Tibial artery (tissue), 4 donors: ENCODE measurements at regions not wholly inside any gene's neighbourhood (a gene's known extent, or its start where the extent isn't known, plus 50 kb on each side); places are given as distances from the start of the nearest gene placed in this dataset.

Source experiments
- DNase-seq, 2 donors: peaks; one replicate each; pipeline ENCODE4 v3.0.0-alpha.2; 2019
- H3K27ac ChIP-seq, 2 donors: fragments of 200-600 bp; sonication (generic) in 1 of 2; 1 replicate in 1 of 2; 2 replicates in 1 of 2; pipeline ENCODE4 v1.5.1; 2018 to 2019; ENCODE audit warnings: mild to moderate bottlenecking in 1 of 2
- H3K27me3 ChIP-seq, 2 donors: fragments of 200-600 bp; sonication (generic) in 1 of 2; one replicate each; pipeline versions ENCODE4 v1.5.1 to v1.6.0; 2016 to 2019
- H3K36me3 ChIP-seq, 3 donors: fragments of 200-600 bp; sonication (generic) in 2 of 3; one replicate each; pipeline ENCODE4 v1.5.1; 2016 to 2019; ENCODE audit warnings: mild to moderate bottlenecking in 2 of 3
- H3K4me1 ChIP-seq, 4 donors: fragments of 200-600 bp; sonication (generic) in 2 of 4; 1 replicate in 3 of 4; 2 replicates in 1 of 4; pipeline ENCODE4 v1.5.1; 2016 to 2019
- H3K4me3 ChIP-seq, 2 donors: fragments of 200-600 bp; sonication (generic) in 1 of 2; 1 replicate in 1 of 2; 2 replicates in 1 of 2; pipeline ENCODE4 v1.5.1; 2018 to 2019; ENCODE audit warnings: mild to moderate bottlenecking in 2 of 2
- H3K9me3 ChIP-seq, 3 donors: fragments of 200-600 bp; sonication (generic) in 1 of 3; one replicate each; pipeline ENCODE4 v1.5.1; 2016 to 2019
- CTCF ChIP-seq, 2 experiments: fragments of 200-600 bp in 1 of 2; fragments of 450-650 bp in 1 of 2; IDR thresholded peaks; one replicate each; pipeline ENCODE4 v1.5.1; 2017 to 2019; ENCODE audit warnings: antibody characterized with exemption in 2 of 2, mild to moderate bottlenecking in 1 of 2, moderate library complexity in 1 of 2
- intact Hi-C: fragments of 100-400 bp; cut with DNase I; formaldehyde crosslinking; loops from one replicate; pipeline ENCODE4 v1.15.0; 2023; ENCODE audit warnings: low total_unique reads

GRCh38 chr19:31583148-31583547, 233.9 kb upstream of the TSHZ3 start:
- no peak for TF ChIP-seq CTCF (IDR thresholded peaks at IDR 0.05)
- intact Hi-C loops: no loop called here
- no peaks in the 10 kb centered on the region for H3K9me3 ChIP-seq
- H3K27ac ChIP-seq: no peak overlapping the region
- no peaks in the 10 kb centered on the region for H3K4me1 ChIP-seq
- no peak overlapping the region for H3K4me3 ChIP-seq
- no peaks in the 10 kb centered on the region for H3K27me3 ChIP-seq
- DNase-seq: no peak
- H3K36me3 ChIP-seq: no peaks in the 10 kb centered on the region

GRCh38 chr19:31586282-31586681, 237.0 kb upstream of the TSHZ3 start:
- H3K27me3 ChIP-seq: no peaks in the 10 kb centered on the region
- DNase-seq: no peak
- no peaks in the 10 kb centered on the region for H3K36me3 ChIP-seq
- no peak overlapping the region for H3K4me3 ChIP-seq
- no peak for TF ChIP-seq CTCF (IDR thresholded peaks at IDR 0.05)
- no peak overlapping the region for H3K27ac ChIP-seq
- no peaks in the 10 kb centered on the region for H3K9me3 ChIP-seq
- no peaks in the 10 kb centered on the region for H3K4me1 ChIP-seq
- intact Hi-C loops: no loop called here

DNA sequence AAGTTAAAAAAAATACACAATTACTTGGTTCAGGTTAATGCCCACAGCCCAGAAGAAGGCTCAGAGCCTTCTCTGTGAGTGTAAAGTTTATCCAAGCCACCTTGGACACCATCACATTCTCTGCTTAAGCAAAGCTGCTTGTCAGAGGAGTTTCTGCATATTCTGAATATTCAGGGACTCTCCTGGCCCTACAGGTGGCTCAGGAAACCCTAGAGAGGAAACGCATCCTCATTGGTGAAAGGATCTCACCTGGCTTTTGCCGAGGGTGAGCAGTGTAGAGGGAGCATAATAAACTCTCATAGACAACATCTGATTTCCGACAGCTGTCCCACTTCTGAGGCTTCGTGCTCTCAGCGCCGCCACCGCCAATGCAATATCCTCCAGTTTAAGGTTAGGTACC, 239.9 kb upstream of the TSHZ3 start:
- Histone ChIP-seq H3K27me3 (no peaks in the 10 kb centered on the region), H3K9me3 (no peaks in the 10 kb centered on the region), H3K27ac (no peak overlapping the region), H3K4me1 (no peaks in the 10 kb centered on the region), H3K4me3 (no peak overlapping the region), H3K36me3 (no peaks in the 10 kb centered on the region)
- intact Hi-C loops: no loop called here
- no peak for TF ChIP-seq CTCF (IDR thresholded peaks at IDR 0.05)
- DNase-seq: peak in 1 of 2 donors; percentile 23

GRCh38 chr19:31591258-31591657, 242.0 kb upstream of the TSHZ3 start:
- TF ChIP-seq CTCF (IDR thresholded peaks at IDR 0.05): no peak
- H3K27ac ChIP-seq: no peak overlapping the region
- no peak overlapping the region for H3K4me3 ChIP-seq
- H3K4me1 ChIP-seq: no peaks in the 10 kb centered on the region
- no peaks in the 10 kb centered on the region for H3K9me3 ChIP-seq
- no peaks in the 10 kb centered on the region for H3K27me3 ChIP-seq
- DNase-seq: no peak
- no peaks in the 10 kb centered on the region for H3K36me3 ChIP-seq
- intact Hi-C loops: no loop called here

GRCh38 chr19:31592456-31592855, 243.2 kb upstream of the TSHZ3 start:
- DNase-seq: no peak
- Histone ChIP-seq H3K27me3 (no peaks in the 10 kb centered on the region), H3K36me3 (no peaks in the 10 kb centered on the region), H3K27ac (no peak overlapping the region), H3K4me3 (no peak overlapping the region), H3K4me1 (no peaks in the 10 kb centered on the region), H3K9me3 (no peaks in the 10 kb centered on the region)
- intact Hi-C loops: no loop called here
- no peak for TF ChIP-seq CTCF (IDR thresholded peaks at IDR 0.05)

GRCh38 chr19:31594701-31595100, 245.5 kb upstream of the TSHZ3 start:
- Histone ChIP-seq H3K4me3 (no peak overlapping the region), H3K36me3 (no peaks in the 10 kb centered on the region), H3K27ac (no peak overlapping the region), H3K27me3 (no peaks in the 10 kb centered on the region), H3K9me3 (no peaks in the 10 kb centered on the region), H3K4me1 (no peaks in the 10 kb centered on the region)
- intact Hi-C loops: no loop called here
- no peak for TF ChIP-seq CTCF (IDR thresholded peaks at IDR 0.05)
- no peak for DNase-seq
